Thymus (tissue), 11 donors: ENCODE measurements at regions not wholly inside any gene's neighbourhood (a gene's known extent, or its start where the extent isn't known, plus 50 kb on each side); places are given as distances from the start of the nearest gene placed in this dataset.
"Not testable (repeated sequence)": the region's sequence is repeated elsewhere in the genome, so short reads cannot be mapped to it uniquely, and the experiment has no call there.

Experiments used
- DNase-seq, 9 donors: peaks; one replicate each; pipeline ENCODE4 v3.0.0-alpha.2; 2013; ENCODE audit warnings: low spot score in 9 of 9, low read depth in 6 of 9, missing footprints in 1 of 9
- H3K27ac ChIP-seq, 2 donors: one replicate each; pipeline ENCODE4 v1.5.1; 2013; ENCODE audit warnings: control low read depth in 1 of 2, low read depth in 1 of 2, low read length in 1 of 2, mild to moderate bottlenecking in 1 of 2, moderate library complexity in 1 of 2
- H3K27me3 ChIP-seq, 2 donors: one replicate each; pipeline ENCODE4 v1.5.1; 2013; ENCODE audit warnings: low read length in 1 of 2; ENCODE audit not compliant: control insufficient read depth in 2 of 2, insufficient read depth in 1 of 2
- H3K36me3 ChIP-seq, 2 donors: one replicate each; pipeline ENCODE4 v1.5.1; 2013; ENCODE audit warnings: low read length in 1 of 2, mild to moderate bottlenecking in 1 of 2, moderate library complexity in 1 of 2; ENCODE audit not compliant: control insufficient read depth in 2 of 2, insufficient read depth in 2 of 2
- H3K4me1 ChIP-seq, 2 donors: one replicate each; pipeline ENCODE4 v1.5.1; 2013; ENCODE audit warnings: low read length in 2 of 2; ENCODE audit not compliant: control insufficient read depth in 2 of 2, insufficient read depth in 2 of 2
- H3K4me3 ChIP-seq, 2 donors: one replicate each; pipeline ENCODE4 v1.5.1; 2013; ENCODE audit warnings: low read length in 2 of 2, control low read depth in 1 of 2, mild to moderate bottlenecking in 1 of 2
- H3K9me3 ChIP-seq, 2 donors: one replicate each; pipeline ENCODE4 v1.5.1; 2013; ENCODE audit warnings: low read length in 1 of 2, mild to moderate bottlenecking in 1 of 2; ENCODE audit not compliant: control insufficient read depth in 2 of 2, insufficient read depth in 1 of 2
- WGBS: extraction: QIAGEN DNeasy Blood & Tissue Kit; methylation state at CpG from one replicate; pipeline ENCODE4 v1.1.7; 2013; 5-methylcytosine and 5-hydroxymethylcytosine counted together
- donor health status: healthy.

GRCh38 chr4:137956256-137956655 is 285.9 kb downstream of the SLC7A11 start:
- 95% methylated on average over 2 of the region's 2 CpGs for WGBS
- no peaks in the 10 kb centered on the region for H3K27me3 ChIP-seq
- H3K36me3 ChIP-seq, result no peaks in the 10 kb centered on the region

GRCh38 chr4:137955595-137955994 is 286.6 kb downstream of the SLC7A11 start:
- H3K27ac ChIP-seq, result no peak overlapping the region
- H3K27me3 ChIP-seq, result no peaks in the 10 kb centered on the region
- H3K4me1 ChIP-seq, result no peaks in the 10 kb centered on the region
- no peak overlapping the region for H3K4me3 ChIP-seq
- 89% methylated on average over 1 of the region's 1 CpG for WGBS
- H3K9me3 ChIP-seq, result no peaks in the 10 kb centered on the region
- no peak for DNase-seq
- H3K36me3 ChIP-seq, result no peaks in the 10 kb centered on the region

More at GRCh38 chr4:137956256-137956655, 285.9 kb downstream of the SLC7A11 start:
- no peak overlapping the region for H3K27ac ChIP-seq
- no peak overlapping the region for H3K4me3 ChIP-seq
- no peaks in the 10 kb centered on the region for H3K4me1 ChIP-seq
- DNase-seq, result no peak
- no peaks in the 10 kb centered on the region for H3K9me3 ChIP-seq

- no peaks in the 10 kb centered on the region for H3K27me3 ChIP-seq
- no peaks in the 10 kb centered on the region for H3K9me3 ChIP-seq
- H3K27ac ChIP-seq, result no peak overlapping the region
- DNase-seq, result no peak
- H3K4me3 ChIP-seq, result no peak overlapping the region
- no peaks in the 10 kb centered on the region for H3K36me3 ChIP-seq
- WGBS, result 86% methylated on average over 2 of the region's 2 CpGs
- no peaks in the 10 kb centered on the region for H3K4me1 ChIP-seq
These were observed 290.0 kb downstream of the SLC7A11 start for GRCh38 chr4:137952116-137952515.

GRCh38 chr4:137950286-137950685 is 291.9 kb downstream of the SLC7A11 start:
- H3K9me3 ChIP-seq, result no peaks in the 10 kb centered on the region
- WGBS, result 93% methylated on average over 3 of the region's 3 CpGs
- H3K4me1 ChIP-seq, result no peaks in the 10 kb centered on the region
- no peaks in the 10 kb centered on the region for H3K27me3 ChIP-seq
- H3K36me3 ChIP-seq, result no peaks in the 10 kb centered on the region
- no peak for DNase-seq
- no peak overlapping the region for H3K27ac ChIP-seq
- no peak overlapping the region for H3K4me3 ChIP-seq

- DNase-seq, result no peak
- H3K27ac ChIP-seq, result no peak overlapping the region
These were observed 292.4 kb downstream of the SLC7A11 start for GRCh38 chr4:137949746-137950145.

GRCh38 chr4:137946453-137947174 is 295.5 kb downstream of the SLC7A11 start:
- 92% methylated on average over 1 of the region's 1 CpG for WGBS
- DNase-seq, result no peak
- Histone ChIP-seq H3K36me3 (no peaks in the 10 kb centered on the region), H3K4me3 (no peak overlapping the region), H3K27ac (no peak overlapping the region), H3K4me1 (no peaks in the 10 kb centered on the region), H3K27me3 (no peaks in the 10 kb centered on the region), H3K9me3 (peaks cover 0 to 5% of the 10 kb centered on the region in 2 donors)

More at GRCh38 chr4:137949746-137950145, 292.4 kb downstream of the SLC7A11 start:
- H3K4me3 ChIP-seq, result no peak overlapping the region
- H3K27me3 ChIP-seq, result no peaks in the 10 kb centered on the region
- no peaks in the 10 kb centered on the region for H3K36me3 ChIP-seq
- no peaks in the 10 kb centered on the region for H3K9me3 ChIP-seq
- H3K4me1 ChIP-seq, result no peaks in the 10 kb centered on the region

- not testable (repeated sequence) for DNase-seq, H3K4me3 ChIP-seq, H3K36me3 ChIP-seq, H3K27me3 ChIP-seq, H3K4me1 ChIP-seq, H3K9me3 ChIP-seq, H3K27ac ChIP-seq
- 97% methylated on average over 15 of the region's 15 CpGs for WGBS
These were observed 299.3 kb downstream of the SLC7A11 start for GRCh38 chr4:137942815-137943214.

- H3K9me3 ChIP-seq, H3K27ac ChIP-seq, H3K27me3 ChIP-seq, H3K36me3 ChIP-seq, H3K4me1 ChIP-seq, H3K4me3 ChIP-seq, DNase-seq: not testable (repeated sequence)
- 96% methylated on average over 31 of the region's 32 CpGs for WGBS
These were observed 300.1 kb downstream of the SLC7A11 start for GRCh38 chr4:137942015-137942515.

GRCh38 chr4:137934911-137935310 is 307.2 kb downstream of the SLC7A11 start:
- Histone ChIP-seq H3K4me1 (no peaks in the 10 kb centered on the region), H3K9me3 (no peaks in the 10 kb centered on the region), H3K27me3 (no peaks in the 10 kb centered on the region), H3K27ac (no peak overlapping the region), H3K4me3 (no peak overlapping the region), H3K36me3 (no peaks in the 10 kb centered on the region)
- 89% methylated on average over 1 of the region's 1 CpG for WGBS
- DNase-seq, result no peak
